ENCODE measurements at regions not wholly inside any gene's neighbourhood (a gene's known extent, or its start where the extent isn't known, plus 50 kb on each side); places are given as distances from the start of the nearest gene placed in this dataset.

DNA sequence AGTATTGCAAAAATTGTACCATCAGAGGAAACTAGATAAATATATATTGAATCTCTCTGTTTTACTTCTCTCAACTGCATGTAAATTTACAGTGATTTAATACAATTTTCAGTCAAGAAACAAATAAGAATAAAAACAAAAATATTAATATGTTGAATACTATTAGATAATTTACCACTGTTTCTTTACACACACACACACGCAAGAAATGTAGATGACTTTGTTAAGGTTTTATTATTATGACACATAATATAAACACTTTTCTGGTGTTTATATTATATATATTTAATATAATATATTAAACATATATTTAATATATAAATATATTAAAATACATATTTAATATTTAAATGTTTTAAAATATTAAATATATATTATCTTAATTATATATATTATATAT is 814.3 kb upstream of the CDH10 start:
- Histone ChIP-seq H3K27ac (no peak overlapping the region), H3K36me3 (no peaks in the 10 kb centered on the region), H3K9me3 (no peaks in the 10 kb centered on the region), H3K4me3 (no peak overlapping the region), H3K27me3 (replicated peaks; ENCODE audit: insufficient read depth) (no peaks in the 10 kb centered on the region), H3K4me1 (ENCODE audit: control insufficient read depth in 1 of 2, low read depth in 2 of 2) (no peaks in the 10 kb centered on the region)
- TF ChIP-seq, protein P1, sequence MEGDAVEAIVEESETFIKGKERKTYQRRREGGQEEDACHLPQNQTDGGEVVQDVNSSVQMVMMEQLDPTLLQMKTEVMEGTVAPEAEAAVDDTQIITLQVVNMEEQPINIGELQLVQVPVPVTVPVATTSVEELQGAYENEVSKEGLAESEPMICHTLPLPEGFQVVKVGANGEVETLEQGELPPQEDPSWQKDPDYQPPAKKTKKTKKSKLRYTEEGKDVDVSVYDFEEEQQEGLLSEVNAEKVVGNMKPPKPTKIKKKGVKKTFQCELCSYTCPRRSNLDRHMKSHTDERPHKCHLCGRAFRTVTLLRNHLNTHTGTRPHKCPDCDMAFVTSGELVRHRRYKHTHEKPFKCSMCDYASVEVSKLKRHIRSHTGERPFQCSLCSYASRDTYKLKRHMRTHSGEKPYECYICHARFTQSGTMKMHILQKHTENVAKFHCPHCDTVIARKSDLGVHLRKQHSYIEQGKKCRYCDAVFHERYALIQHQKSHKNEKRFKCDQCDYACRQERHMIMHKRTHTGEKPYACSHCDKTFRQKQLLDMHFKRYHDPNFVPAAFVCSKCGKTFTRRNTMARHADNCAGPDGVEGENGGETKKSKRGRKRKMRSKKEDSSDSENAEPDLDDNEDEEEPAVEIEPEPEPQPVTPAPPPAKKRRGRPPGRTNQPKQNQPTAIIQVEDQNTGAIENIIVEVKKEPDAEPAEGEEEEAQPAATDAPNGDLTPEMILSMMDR (IDR thresholded peaks at IDR 0.05): no peak
- ATAC-seq (ENCODE audit: insufficient number of reproducible peaks, low FRiP score, low read depth) (no peak), DNase-seq (ENCODE audit: low spot score) (no peak)

DNA sequence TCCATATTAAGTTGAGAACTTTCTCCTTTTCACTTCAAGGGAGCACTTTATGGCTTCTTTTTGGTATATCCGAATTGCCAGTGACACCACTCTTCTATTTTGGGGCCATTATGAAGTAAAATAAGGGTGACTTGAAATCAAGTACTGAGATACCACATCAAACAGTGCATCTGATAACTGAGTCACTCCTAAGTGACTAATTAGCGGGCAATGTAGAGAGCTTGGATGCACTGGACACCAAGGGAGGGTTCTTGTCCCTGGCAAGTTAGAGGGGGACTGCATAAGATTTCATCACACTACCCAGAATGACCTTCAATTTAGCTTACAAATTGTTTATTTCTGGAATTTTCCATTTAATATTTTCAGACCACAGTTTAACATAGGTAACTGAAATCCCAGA is 813.9 kb upstream of the CDH10 start:
- H3K9me3 ChIP-seq: no peaks in the 10 kb centered on the region
- no peak for DNase-seq (ENCODE audit: low spot score)
- no peaks in the 10 kb centered on the region for H3K36me3 ChIP-seq
- TF ChIP-seq, protein P1 (IDR thresholded peaks at IDR 0.05): no peak
- no peak overlapping the region for H3K4me3 ChIP-seq
- H3K4me1 ChIP-seq (ENCODE audit: control insufficient read depth in 1 of 2, low read depth in 2 of 2): no peaks in the 10 kb centered on the region
- H3K27me3 ChIP-seq (replicated peaks; ENCODE audit: insufficient read depth): no peaks in the 10 kb centered on the region
- H3K27ac ChIP-seq: no peak overlapping the region
- no peak for ATAC-seq (ENCODE audit: insufficient number of reproducible peaks, low FRiP score, low read depth)

DNA sequence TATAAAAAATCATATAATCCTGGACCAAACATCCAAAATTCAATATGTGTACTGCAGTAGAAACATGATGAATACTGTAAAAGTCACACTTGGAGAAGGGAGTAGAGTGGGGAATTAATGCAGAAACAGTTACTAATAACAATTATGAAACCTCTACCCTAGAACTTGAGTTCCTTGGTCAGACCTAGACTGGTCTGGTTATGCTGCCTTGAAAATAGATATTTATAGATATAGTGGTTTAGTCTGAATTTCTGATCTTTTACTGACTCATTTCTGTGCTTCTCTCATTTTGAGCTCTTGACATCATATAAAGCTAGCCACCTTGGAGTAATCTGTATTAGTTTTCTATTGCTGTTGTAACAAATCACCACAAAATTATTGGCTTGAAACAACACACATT is 808.7 kb upstream of the CDH10 start:
- ATAC-seq (ENCODE audit: insufficient number of reproducible peaks, low FRiP score, low read depth) (no peak), DNase-seq (ENCODE audit: low spot score) (no peak)
- H3K4me3 ChIP-seq: no peak overlapping the region
- H3K9me3 ChIP-seq: no peaks in the 10 kb centered on the region
- H3K4me1 ChIP-seq (ENCODE audit: control insufficient read depth in 1 of 2, low read depth in 2 of 2): no peaks in the 10 kb centered on the region
- H3K27ac ChIP-seq: no peak overlapping the region
- TF ChIP-seq, protein P1 (IDR thresholded peaks at IDR 0.05): no peak
- H3K27me3 ChIP-seq (replicated peaks; ENCODE audit: insufficient read depth): no peaks in the 10 kb centered on the region
- H3K36me3 ChIP-seq: no peaks in the 10 kb centered on the region

DNA sequence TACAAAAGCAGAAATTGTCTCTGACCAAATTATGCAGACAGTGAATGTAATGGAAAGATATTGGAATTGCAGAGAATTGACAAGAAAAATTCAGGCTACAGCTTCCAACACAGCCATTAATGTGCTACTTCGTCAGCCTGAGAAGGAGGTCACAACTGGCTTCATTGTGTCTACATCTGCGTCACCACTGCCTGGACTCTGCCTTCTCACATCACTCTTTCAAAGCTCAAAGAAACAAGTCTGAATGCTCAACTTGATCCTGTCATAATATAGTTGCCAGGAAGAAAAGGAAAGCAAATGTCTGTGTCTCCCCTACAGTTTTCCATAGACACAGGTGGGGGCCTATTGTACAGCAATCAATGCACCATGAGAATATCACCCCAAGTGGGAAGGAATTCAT is 806.5 kb upstream of the CDH10 start:
- no peak for ATAC-seq (ENCODE audit: insufficient number of reproducible peaks, low FRiP score, low read depth)
- DNase-seq (ENCODE audit: low spot score): no peak
- no peaks in the 10 kb centered on the region for H3K36me3 ChIP-seq
- H3K27me3 ChIP-seq (replicated peaks; ENCODE audit: insufficient read depth): no peaks in the 10 kb centered on the region
- no peak overlapping the region for H3K27ac ChIP-seq
- TF ChIP-seq, protein P1 (IDR thresholded peaks at IDR 0.05): no peak
- no peaks in the 10 kb centered on the region for H3K4me1 ChIP-seq (ENCODE audit: control insufficient read depth in 1 of 2, low read depth in 2 of 2)
- H3K4me3 ChIP-seq: no peak overlapping the region
- no peaks in the 10 kb centered on the region for H3K9me3 ChIP-seq

DNA sequence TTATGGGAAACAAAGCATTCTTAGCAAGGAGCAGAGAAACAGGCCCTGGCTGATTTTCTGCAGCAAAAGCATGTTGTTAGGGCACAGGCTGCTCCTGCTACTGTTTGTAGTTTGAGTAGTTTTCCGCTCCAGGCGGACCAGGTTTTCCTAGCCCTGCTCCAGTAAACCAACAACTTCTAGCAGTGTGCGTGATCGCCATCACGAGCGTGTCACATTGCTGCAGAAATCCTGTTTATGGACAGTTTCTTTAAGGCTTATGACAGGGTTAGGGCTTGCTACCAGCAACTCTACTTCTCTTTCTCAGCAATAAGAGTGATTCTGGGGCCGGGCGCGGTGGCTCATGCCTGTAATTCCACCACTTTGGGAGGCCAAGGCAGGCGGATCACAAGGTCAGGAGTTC is 803.9 kb upstream of the CDH10 start:
- DNase-seq (ENCODE audit: low spot score) (no peak), ATAC-seq (ENCODE audit: insufficient number of reproducible peaks, low FRiP score, low read depth) (no peak)
- no peak overlapping the region for H3K4me3 ChIP-seq
- no peaks in the 10 kb centered on the region for H3K4me1 ChIP-seq (ENCODE audit: control insufficient read depth in 1 of 2, low read depth in 2 of 2)
- H3K27me3 ChIP-seq (replicated peaks; ENCODE audit: insufficient read depth): no peaks in the 10 kb centered on the region
- no peaks in the 10 kb centered on the region for H3K36me3 ChIP-seq
- no peaks in the 10 kb centered on the region for H3K9me3 ChIP-seq
- no peak overlapping the region for H3K27ac ChIP-seq
- TF ChIP-seq, protein P1 (IDR thresholded peaks at IDR 0.05): no peak
